K562 (cell line): ENCODE measurements at regions not wholly inside any gene's neighbourhood (a gene's known extent, or its start where the extent isn't known, plus 50 kb on each side); places are given as distances from the start of the nearest gene placed in this dataset. TPM values are rescaled to one million over a fixed set of nuclear protein-coding genes. Genes with fewer than 3 reads are reported as not detected.

Experiments used
- ATAC-seq: fragments of 200-7000 bp; cut with Tn5 transposase; 3 replicates; pipeline ENCODE4 v1.9.1; 2020; ENCODE audit warnings: moderate library complexity
- BruUV-seq: library from RNA; stranded (reverse); fragments of 400-500 nt; replicated peaks from 2 replicates; lab custom pipeline; 2021; lab: Mats Ljungman, UMichigan
- CTCF ChIA-PET: fragments of 300-600 bp; formaldehyde crosslinking; extraction: SDS; loops from one replicate; lab custom pipeline; 2021; ENCODE audit warnings: low intra/inter-chr PET ratio; lab: Yijun Ruan, JAX
- POLR2A ChIA-PET: fragments of 300-600, 350-650 bp; sonication (Branson Sonifier 250); formaldehyde crosslinking; extraction: SDS; loops from one replicate; lab custom pipeline; 2021; ENCODE audit warnings: antibody characterized with exemption, inconsistent platforms; lab: Yijun Ruan, JAX
- DNase-seq, 4 experiments: peaks; one replicate each; pipeline versions ENCODE4 v3.0.0 to v3.0.0-alpha.2; 2011 to 2018; ENCODE audit warnings: low spot score in 3 of 4, mixed read lengths in 3 of 4; ENCODE audit errors: extremely low read depth in 1 of 4
- FAIRE-seq: peaks from 2 replicates; lab custom pipeline; 2011; peaks lifted over from hg19 to GRCh38; lab: Jason Lieb, UNC
- H2AFZ ChIP-seq: 2 replicates; pipeline ENCODE4 v1.6.0; 2011; ENCODE audit warnings: low read depth, low read length, control low read depth, inconsistent platforms
- H3K27ac ChIP-seq: fragments of 200-600 bp; 3 replicates; pipeline ENCODE4 v1.8.0; 2011; ENCODE audit warnings: low read depth, mild to moderate bottlenecking, control low read depth, inconsistent platforms, low read length, moderate library complexity, mixed read lengths; ENCODE audit errors: extremely low read depth
- H3K27me3 ChIP-seq, 2 experiments: fragments of 300-600 bp in 1 of 2; 2 replicates in 1 of 2; 3 replicates in 1 of 2; pipeline versions ENCODE4 v1.6.0 to v1.8.0; 2011; ENCODE audit warnings: inconsistent platforms in 2 of 2, low read length in 2 of 2, mild to moderate bottlenecking in 1 of 2, mixed read lengths in 1 of 2, moderate library complexity in 1 of 2; ENCODE audit not compliant: control insufficient read depth in 2 of 2, insufficient read depth in 2 of 2
- H3K36me3 ChIP-seq: fragments of 300-600 bp; 3 replicates; pipeline ENCODE4 v1.8.0; 2011; ENCODE audit warnings: mild to moderate bottlenecking, low read length, inconsistent platforms; ENCODE audit not compliant: control insufficient read depth, insufficient read depth
- H3K4me1 ChIP-seq, 2 experiments: fragments of 200-600 bp in 1 of 2; replicated peaks in 1 of 2; 2 replicates in 1 of 2; 3 replicates in 1 of 2; pipeline versions ENCODE4 v1.5.1 to v1.8.0; 2011; ENCODE audit warnings: inconsistent platforms in 2 of 2, low read length in 2 of 2, mild to moderate bottlenecking in 1 of 2, mixed read lengths in 1 of 2, moderate library complexity in 1 of 2; ENCODE audit not compliant: control insufficient read depth in 2 of 2, insufficient read depth in 2 of 2
- H3K4me2 ChIP-seq: 2 replicates; pipeline ENCODE4 v1.6.1; 2011; ENCODE audit warnings: low read length, control low read depth, inconsistent platforms, mixed read lengths; ENCODE audit not compliant: insufficient read depth
- H3K4me3 ChIP-seq: fragments of 200-600 bp; sonication (generic), shearing (Covaris generic); 2 replicates; pipeline ENCODE4 v1.5.1; 2016; ENCODE audit warnings: control low read depth, inconsistent platforms
- H3K79me2 ChIP-seq: fragments of 200-600 bp; 3 replicates; pipeline ENCODE4 v1.8.0; 2011; ENCODE audit warnings: low read length, inconsistent platforms; ENCODE audit not compliant: control insufficient read depth, insufficient read depth
- H3K9ac ChIP-seq, 2 experiments: 2 replicates each; pipeline versions ENCODE4 v1.6.0 to v1.6.1; 2011; ENCODE audit warnings: low read depth in 2 of 2, low read length in 2 of 2, control low read depth in 1 of 2, inconsistent platforms in 1 of 2, mild to moderate bottlenecking in 1 of 2, mixed read lengths in 1 of 2; ENCODE audit not compliant: insufficient read depth in 1 of 2
- H3K9me1 ChIP-seq: one replicate; pipeline ENCODE4 v1.6.0; 2011; ENCODE audit warnings: inconsistent platforms, mild to moderate bottlenecking, low read length, moderate library complexity; ENCODE audit not compliant: control insufficient read depth, insufficient read depth
- H3K9me3 ChIP-seq: replicated peaks from 2 replicates; pipeline ENCODE4 v1.5.1; 2011; ENCODE audit warnings: low read depth, low read length, inconsistent platforms; ENCODE audit not compliant: control insufficient read depth, insufficient read depth
- H4K20me1 ChIP-seq: replicated peaks from 2 replicates; pipeline ENCODE4 v1.6.1; 2011; ENCODE audit warnings: low read length, inconsistent platforms, mixed read lengths; ENCODE audit not compliant: control insufficient read depth, insufficient read depth
- EWSR1 ChIP-seq: fragments of 450-650 bp; IDR thresholded peaks from 2 replicates; pipeline ENCODE4 v1.6.1; 2018; ENCODE audit warnings: borderline replicate concordance, mild to moderate bottlenecking, low read depth, moderate library complexity; ENCODE audit not compliant: partially characterized antibody
- HCFC1 ChIP-seq: IDR thresholded peaks from 2 replicates; pipeline ENCODE4 v1.6.1; 2012; ENCODE audit warnings: low read depth, low read length, improper control_type of control experiment
- HSF4 ChIP-seq: fragments of 250-450 bp; sonication (Bioruptor Pico); IDR thresholded peaks from 2 replicates; pipeline ENCODE4 v2.1.2; 2022; ENCODE audit warnings: mild to moderate bottlenecking, moderate library complexity, borderline replicate concordance
- MCM3 ChIP-seq: fragments of 450-650 bp; IDR thresholded peaks from 2 replicates; pipeline ENCODE4 v1.6.1; 2016
- NFIC ChIP-seq: fragments of 450-650 bp; IDR thresholded peaks from 2 replicates; pipeline ENCODE4 v1.6.1; 2017; ENCODE audit warnings: mild to moderate bottlenecking, inconsistent platforms
- POU5F1 ChIP-seq: fragments of 150-350 bp; IDR thresholded peaks from 2 replicates; pipeline ENCODE4 v1.6.1; 2014; ENCODE audit warnings: borderline replicate concordance, low read length, low read depth, mild to moderate bottlenecking; ENCODE audit not compliant: partially characterized antibody
- PRMT5 ChIP-seq: sonication (generic); formaldehyde crosslinking; IDR thresholded peaks from 2 replicates; pipeline ENCODE4 v1.5.0; 2020; ENCODE audit warnings: missing genetic modification reagents
- TRIM28 ChIP-seq: fragments of 450-650 bp; IDR thresholded peaks from 2 replicates; pipeline ENCODE4 v1.6.1; 2017
- ZNF217 ChIP-seq: sonication (generic); formaldehyde crosslinking; IDR thresholded peaks from 2 replicates; pipeline ENCODE4 v1.8.0; 2022; ENCODE audit warnings: mild to moderate bottlenecking, missing genetic modification reagents
- WGBS: fragments of 100-300 bp; shearing (Covaris generic); methylation state at CpG from one replicate; pipeline ENCODE4 v1.1.6; 2016; ENCODE audit warnings: low coverage, mixed read lengths; ENCODE audit not compliant: insufficient coverage; ENCODE audit errors: missing lambda C conversion rate; 5-methylcytosine and 5-hydroxymethylcytosine counted together
- in situ Hi-C: fragments of 300-500 bp; cut with MboI; formaldehyde crosslinking; loops from 4 replicates; pipeline ENCODE4 v1.15.0; 2018; ENCODE audit warnings: inconsistent platforms, mixed read lengths
- intact Hi-C: fragments of 100-400 bp; cut with micrococcal nuclease; formaldehyde crosslinking; loops from 2 replicates; pipeline ENCODE4 v1.14.2; 2022
- small RNA-seq: library from RNA; depleted of rRNA; stranded (forward); fragments of <200 nt; gene quantifications from one replicate; pipeline ENCODE3, GENCODE V24; 2014

DNA sequence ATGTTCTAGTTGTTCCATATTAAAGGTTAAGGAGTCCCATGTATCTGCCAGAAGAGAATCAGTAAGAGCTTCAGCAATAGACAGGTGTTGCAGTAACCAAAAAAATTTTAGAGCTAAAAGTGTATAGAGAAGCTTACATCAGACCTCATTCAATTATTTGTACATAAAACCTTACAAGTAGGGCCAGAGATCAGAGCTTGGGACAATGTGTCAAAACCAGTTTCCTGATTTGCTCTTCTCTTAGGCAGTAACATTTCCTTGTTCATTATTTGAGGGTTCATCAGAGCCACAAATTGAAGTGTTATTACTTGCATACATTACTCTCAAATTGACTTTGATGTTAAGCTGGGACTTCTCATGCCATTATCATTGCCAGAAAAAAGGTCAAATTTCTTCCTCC is 55.5 kb upstream of the ATXN7L3B start:
- POLR2A ChIA-PET: no interaction called here
- no peak for FAIRE-seq
- intact Hi-C loops: no loop called here

GRCh38 chr12:74483057-74483456 is 54.6 kb upstream of the ATXN7L3B start:
- ATAC-seq: no peak
- H3K27me3 ChIP-seq: no peaks in the 10 kb centered on the region
- H3K9me3 ChIP-seq: no peaks in the 10 kb centered on the region
- H4K20me1 ChIP-seq: no peaks in the 10 kb centered on the region
- no peak for DNase-seq
- H3K36me3 ChIP-seq: no peaks in the 10 kb centered on the region
- no peak overlapping the region for H3K27ac ChIP-seq
- BruUV-seq: no TSS peak
- intact Hi-C loops: no loop called here
- no peak overlapping the region for H3K4me2 ChIP-seq
- H3K9me1 ChIP-seq: no peaks in the 10 kb centered on the region
- FAIRE-seq: no peak
- POLR2A ChIA-PET: no interaction called here
- no peaks in the 10 kb centered on the region; a peak in 1 of 5 replicates for H3K4me1 ChIP-seq
- CTCF ChIA-PET: no interaction called here
- no peaks in the 10 kb centered on the region for H3K79me2 ChIP-seq
- TF ChIP-seq EWSR1: no peak
- TF ChIP-seq NFIC: peak; percentile 49; the same call in 1 of the 2 replicates
- TF ChIP-seq, all 486 proteins: peak for 1
- Histone ChIP-seq H2AFZ (no peak overlapping the region), H3K4me3 (no peak overlapping the region), H3K9ac (no peak overlapping the region)
- WGBS: 6% methylated on average over 3 of the region's 3 CpGs
- in situ Hi-C loops: no loop called here

More for the DNA sequence above, 55.5 kb upstream of the ATXN7L3B start:
- Histone ChIP-seq H4K20me1 (no peaks in the 10 kb centered on the region), H2AFZ (no peak overlapping the region), H3K79me2 (no peaks in the 10 kb centered on the region), H3K4me1 (no peaks in the 10 kb centered on the region; a peak in 1 of 5 replicates), H3K36me3 (no peaks in the 10 kb centered on the region), H3K9me3 (no peaks in the 10 kb centered on the region), H3K4me2 (no peak overlapping the region), H3K27me3 (no peaks in the 10 kb centered on the region), H3K9me1 (no peaks in the 10 kb centered on the region), H3K27ac (no peak overlapping the region), H3K4me3 (no peak overlapping the region), H3K9ac (no peak overlapping the region)
- BruUV-seq: no TSS peak
- DNase-seq: no peak
- in situ Hi-C loops: no loop called here
- CTCF ChIA-PET: no interaction called here
- no peak for ATAC-seq
- no peak for TF ChIP-seq HSF4 (CRISPR knock-in tag)
- no peak for TF ChIP-seq PRMT5
- no peak for TF ChIP-seq HCFC1
- no peak for TF ChIP-seq POU5F1
- no peak for TF ChIP-seq MCM3
- TF ChIP-seq TRIM28: no peak
- TF ChIP-seq ZNF217: no peak

Small RNA genes lying in the stretch of these regions (small RNA-seq; reads per million reads assigned to genes)
- gene AC090502.2 (not detected), gene RF00096 (not detected), gene RNU6-1012P (not detected)
